SH-SY5Y (cell line): ENCODE measurements at regions not wholly inside any gene's neighbourhood (a gene's known extent, or its start where the extent isn't known, plus 50 kb on each side); places are given as distances from the start of the nearest gene placed in this dataset.

Experiments used
- GATA2 ChIP-seq: IDR thresholded peaks from 2 replicates; pipeline ENCODE4 v1.6.1; 2011; ENCODE audit warnings: mild to moderate bottlenecking, low read depth, low read length
- GATA3 ChIP-seq: IDR thresholded peaks from 2 replicates; pipeline ENCODE4 v1.6.1; 2011; ENCODE audit warnings: low read depth, mild to moderate bottlenecking, low read length, moderate library complexity

GRCh38 chr20:7361931-7362330, 578.3 kb downstream of the HAO1 start:
- no peak for TF ChIP-seq GATA3
- TF ChIP-seq GATA2: no peak
